IPS-18a (cell line): ENCODE measurements at regions not wholly inside any gene's neighbourhood (a gene's known extent, or its start where the extent isn't known, plus 50 kb on each side); places are given as distances from the start of the nearest gene placed in this dataset.

Experiments used
- H3K27ac ChIP-seq: one replicate; pipeline ENCODE4 v1.5.1; 2013; ENCODE audit warnings: low read length
- H3K27me3 ChIP-seq: one replicate; pipeline ENCODE4 v1.6.1; 2013; ENCODE audit warnings: mild to moderate bottlenecking, low read length; ENCODE audit not compliant: control insufficient read depth, insufficient read depth
- H3K36me3 ChIP-seq: one replicate; pipeline ENCODE4 v1.6.1; 2013; ENCODE audit warnings: low read depth, low read length; ENCODE audit not compliant: control insufficient read depth
- H3K4me1 ChIP-seq: one replicate; pipeline ENCODE4 v1.6.1; 2013; ENCODE audit warnings: low read depth, low read length; ENCODE audit not compliant: control insufficient read depth
- H3K4me3 ChIP-seq: one replicate; pipeline ENCODE4 v1.5.1; 2013; ENCODE audit warnings: low read length
- H3K9ac ChIP-seq: one replicate; pipeline ENCODE4 v1.6.1; 2013; ENCODE audit warnings: mild to moderate bottlenecking, low read length, moderate library complexity
- H3K9me3 ChIP-seq: one replicate; pipeline ENCODE4 v1.6.1; 2013; ENCODE audit warnings: low read depth, low read length; ENCODE audit not compliant: control insufficient read depth

- H3K27me3 ChIP-seq = no peaks in the 10 kb centered on the region
Measured at GRCh38 chr7:33685981-33686683, 219.2 kb upstream of the BMPER start.

GRCh38 chr7:33687625-33688024 lies 217.7 kb upstream of the BMPER start:
- no peaks in the 10 kb centered on the region for H3K4me1 ChIP-seq
- no peaks in the 10 kb centered on the region for H3K27me3 ChIP-seq
- no peak overlapping the region for H3K27ac ChIP-seq
- no peaks in the 10 kb centered on the region for H3K36me3 ChIP-seq
- no peaks in the 10 kb centered on the region for H3K9me3 ChIP-seq
- no peak overlapping the region for H3K9ac ChIP-seq
- H3K4me3 ChIP-seq = no peak overlapping the region

More at GRCh38 chr7:33685981-33686683, 219.2 kb upstream of the BMPER start:
- H3K4me3 ChIP-seq = no peak overlapping the region
- no peaks in the 10 kb centered on the region for H3K9me3 ChIP-seq
- no peaks in the 10 kb centered on the region for H3K36me3 ChIP-seq
- no peak overlapping the region for H3K9ac ChIP-seq
- no peaks in the 10 kb centered on the region for H3K4me1 ChIP-seq
- no peak overlapping the region for H3K27ac ChIP-seq

- no peak overlapping the region for H3K4me3 ChIP-seq
- no peaks in the 10 kb centered on the region for H3K4me1 ChIP-seq
- no peak overlapping the region for H3K27ac ChIP-seq
- H3K9ac ChIP-seq = no peak overlapping the region
- no peaks in the 10 kb centered on the region for H3K36me3 ChIP-seq
- no peaks in the 10 kb centered on the region for H3K9me3 ChIP-seq
- H3K27me3 ChIP-seq = no peaks in the 10 kb centered on the region
Measured at GRCh38 chr7:33691180-33691579, 214.2 kb upstream of the BMPER start.

GRCh38 chr7:33692956-33693355 lies 212.4 kb upstream of the BMPER start:
- H3K9ac ChIP-seq = no peak overlapping the region
- no peaks in the 10 kb centered on the region for H3K9me3 ChIP-seq
- H3K4me3 ChIP-seq = no peak overlapping the region
- H3K4me1 ChIP-seq = no peaks in the 10 kb centered on the region
- H3K27me3 ChIP-seq = no peaks in the 10 kb centered on the region
- H3K36me3 ChIP-seq = no peaks in the 10 kb centered on the region
- H3K27ac ChIP-seq = no peak overlapping the region

GRCh38 chr7:33694006-33694405 lies 211.3 kb upstream of the BMPER start:
- no peak overlapping the region for H3K27ac ChIP-seq
- no peaks in the 10 kb centered on the region for H3K36me3 ChIP-seq
- H3K27me3 ChIP-seq = no peaks in the 10 kb centered on the region
- H3K9me3 ChIP-seq = no peaks in the 10 kb centered on the region
- no peak overlapping the region for H3K9ac ChIP-seq
- no peak overlapping the region for H3K4me3 ChIP-seq
- no peaks in the 10 kb centered on the region for H3K4me1 ChIP-seq

GRCh38 chr7:33697616-33698015 lies 207.7 kb upstream of the BMPER start:
- no peaks in the 10 kb centered on the region for H3K4me1 ChIP-seq
- no peak overlapping the region for H3K27ac ChIP-seq
- no peaks in the 10 kb centered on the region for H3K27me3 ChIP-seq
- no peak overlapping the region for H3K9ac ChIP-seq
- no peak overlapping the region for H3K4me3 ChIP-seq
- H3K9me3 ChIP-seq = no peaks in the 10 kb centered on the region
- H3K36me3 ChIP-seq = no peaks in the 10 kb centered on the region

GRCh38 chr7:33698041-33698440 lies 207.3 kb upstream of the BMPER start:
- Histone ChIP-seq H3K27me3 (peaks cover 2% of the 10 kb centered on the region), H3K36me3 (no peaks in the 10 kb centered on the region), H3K9ac (no peak overlapping the region), H3K4me1 (no peaks in the 10 kb centered on the region), H3K27ac (no peak overlapping the region), H3K4me3 (no peak overlapping the region), H3K9me3 (no peaks in the 10 kb centered on the region)

GRCh38 chr7:33698692-33699128 lies 206.6 kb upstream of the BMPER start:
- H3K4me1 ChIP-seq = no peaks in the 10 kb centered on the region
- no peak overlapping the region for H3K4me3 ChIP-seq
- H3K9ac ChIP-seq = no peak overlapping the region
- peaks cover 9% of the 10 kb centered on the region for H3K27me3 ChIP-seq
- no peak overlapping the region for H3K27ac ChIP-seq
- H3K36me3 ChIP-seq = no peaks in the 10 kb centered on the region
- H3K9me3 ChIP-seq = no peaks in the 10 kb centered on the region

GRCh38 chr7:33700001-33700899 lies 205.1 kb upstream of the BMPER start:
- peaks cover 11% of the 10 kb centered on the region for H3K4me1 ChIP-seq

GRCh38 chr7:33701189-33701740 lies 204.1 kb upstream of the BMPER start:
- H3K36me3 ChIP-seq = no peaks in the 10 kb centered on the region
- no peaks in the 10 kb centered on the region for H3K9me3 ChIP-seq
- H3K9ac ChIP-seq = no peak overlapping the region
- H3K4me1 ChIP-seq = peaks cover 21% of the 10 kb centered on the region
- no peak overlapping the region for H3K4me3 ChIP-seq
- H3K27me3 ChIP-seq = peaks cover 29% of the 10 kb centered on the region
- H3K27ac ChIP-seq = no peak overlapping the region

More at GRCh38 chr7:33700001-33700899, 205.1 kb upstream of the BMPER start:
- Histone ChIP-seq H3K36me3 (no peaks in the 10 kb centered on the region), H3K27ac (no peak overlapping the region), H3K4me3 (no peak overlapping the region), H3K9ac (no peak overlapping the region), H3K27me3 (peaks cover 24% of the 10 kb centered on the region), H3K9me3 (no peaks in the 10 kb centered on the region)

- H3K27me3 ChIP-seq = peaks cover 30% of the 10 kb centered on the region
- peaks cover 25% of the 10 kb centered on the region for H3K4me1 ChIP-seq
- H3K4me3 ChIP-seq = no peak overlapping the region
- H3K9me3 ChIP-seq = no peaks in the 10 kb centered on the region
- H3K27ac ChIP-seq = no peak overlapping the region
- H3K36me3 ChIP-seq = no peaks in the 10 kb centered on the region
- no peak overlapping the region for H3K9ac ChIP-seq
Measured at GRCh38 chr7:33701927-33702326, 203.4 kb upstream of the BMPER start.
